OCI-LY7 (cell line): ENCODE measurements at regions not wholly inside any gene's neighbourhood (a gene's known extent, or its start where the extent isn't known, plus 50 kb on each side); places are given as distances from the start of the nearest gene placed in this dataset.

Experiments used
- CTCF ChIP-seq: fragments of 200-600 bp; sonication (generic); conservative IDR thresholded peaks from 2 replicates; pipeline ENCODE4 v1.5.1; 2014; ENCODE audit warnings: mild to moderate bottlenecking, antibody characterized with exemption, low read length, moderate library complexity, mixed read lengths
- EZH2phosphoT487 ChIP-seq: fragments of 200-600 bp; sonication (generic); IDR thresholded peaks from 2 replicates; pipeline ENCODE4 v1.6.1; 2018; ENCODE audit warnings: low read depth, borderline replicate concordance, mild to moderate bottlenecking, mixed run types, antibody characterized with exemption, low read length, moderate library complexity, mixed read lengths

DNA sequence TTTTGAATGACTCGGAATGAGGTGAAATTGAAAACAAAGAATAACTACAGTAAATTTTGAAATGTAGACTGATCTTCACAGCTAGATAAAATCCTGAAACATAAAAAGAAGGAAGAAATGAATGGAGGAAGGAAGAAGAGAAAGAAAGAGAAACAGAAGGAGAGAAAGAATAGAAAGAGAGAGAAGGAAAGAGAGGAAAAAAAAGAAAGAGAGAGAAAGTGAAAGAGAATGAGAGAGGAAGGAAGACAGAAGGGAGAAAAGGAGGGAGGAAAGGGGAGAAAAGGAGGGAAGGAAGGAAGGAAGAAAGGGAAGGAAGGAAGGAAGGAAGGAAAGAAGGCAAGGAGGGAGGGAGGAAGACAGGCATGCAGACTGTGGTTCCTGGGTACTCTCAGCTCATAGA lies 982.6 kb downstream of the BCL11A start:
- TF ChIP-seq CTCF (no peak), EZH2phosphoT487 (no peak)
